Activated CD8-positive, alpha-beta T cell treated with anti-CD3 and anti-CD28 coated beads, Interleukin-2, amount 10 ng/mL, durations not matched to agents 7 days and 5 days (primary cell): ENCODE measurements at regions not wholly inside any gene's neighbourhood (a gene's known extent, or its start where the extent isn't known, plus 50 kb on each side); places are given as distances from the start of the nearest gene placed in this dataset.
A peak's percentile ranks its signal among the peaks of the same experiment; 100 is the strongest.
"Not testable (repeated sequence)": the region's sequence is repeated elsewhere in the genome, so short reads cannot be mapped to it uniquely, and the experiment has no call there.

Experiments used
- ATAC-seq: fragments of 150-1000 bp; cut with Tn5 transposase; one replicate; pipeline ENCODE4 v1.10.0; 2021; ENCODE audit warnings: moderate library complexity
- CTCF ChIA-PET: fragments of 350-600 bp; sonication (Branson Sonifier 250); formaldehyde crosslinking; loops from one replicate; lab custom pipeline; 2021; ENCODE audit warnings: antibody characterized with exemption; lab: Charles Lee
- POLR2A ChIA-PET: fragments of 350-600 bp; sonication (Branson Sonifier 250); formaldehyde crosslinking; loops from one replicate; lab custom pipeline; 2021; ENCODE audit warnings: antibody characterized with exemption; lab: Charles Lee
- DNase-seq: peaks from one replicate; pipeline ENCODE4 v3.0.0-alpha.2; 2020
- H3K27ac Mint-ChIP-seq: one replicate; pipeline ENCODE4 v1.8.0; 2021; ENCODE audit warnings: mild to moderate bottlenecking, mixed read lengths
- H3K27me3 Mint-ChIP-seq: one replicate; pipeline ENCODE4 v1.8.0; 2021; ENCODE audit warnings: low read depth, mixed read lengths
- H3K36me3 Mint-ChIP-seq: one replicate; pipeline ENCODE4 v1.8.0; 2021; ENCODE audit warnings: low read depth, mixed read lengths
- H3K4me1 Mint-ChIP-seq: one replicate; pipeline ENCODE4 v1.8.0; 2021; ENCODE audit warnings: low read depth, mixed read lengths
- H3K4me3 Mint-ChIP-seq: one replicate; pipeline ENCODE4 v1.8.0; 2021; ENCODE audit warnings: mild to moderate bottlenecking, mixed read lengths
- H3K9me3 Mint-ChIP-seq: one replicate; pipeline ENCODE4 v1.8.0; 2022; ENCODE audit warnings: mixed read lengths; ENCODE audit not compliant: insufficient read depth

GRCh38 chr5:147095740-147096139, 139.1 kb upstream of the STK32A start:
- Mint-ChIP-seq H3K27ac (no peak overlapping the region), H3K9me3 (no peaks in the 10 kb centered on the region), H3K36me3 (no peaks in the 10 kb centered on the region), H3K4me3 (no peak overlapping the region), H3K27me3 (peaks cover 5% of the 10 kb centered on the region), H3K4me1 (no peaks in the 10 kb centered on the region)
- DNase-seq (no peak), ATAC-seq (no peak)
- ChIA-PET POLR2A (no interaction called here), CTCF (no interaction called here)

GRCh38 chr5:147098233-147098790, 136.5 kb upstream of the STK32A start:
- Mint-ChIP-seq H3K27me3 (no peaks in the 10 kb centered on the region), H3K27ac (no peak overlapping the region), H3K4me3 (no peak overlapping the region), H3K36me3 (no peaks in the 10 kb centered on the region), H3K9me3 (no peaks in the 10 kb centered on the region), H3K4me1 (no peaks in the 10 kb centered on the region)
- ChIA-PET POLR2A (no interaction called here), CTCF (interaction anchor here (0.6 to 3.5 kb wide), 4 partner anchors 82 to 217 kb away, joined by 3 to 35 read pairs (median 4); no protein-coding TSS in a partner anchor)
- ATAC-seq (no peak), DNase-seq (peak; percentile 23)

- DNase-seq (no peak), ATAC-seq (no peak)
- no peak overlapping the region for H3K4me3 Mint-ChIP-seq
- no peaks in the 10 kb centered on the region for H3K4me1 Mint-ChIP-seq
- no peak overlapping the region for H3K27ac Mint-ChIP-seq
- POLR2A ChIA-PET: no interaction called here
- H3K9me3 Mint-ChIP-seq: no peaks in the 10 kb centered on the region
- CTCF ChIA-PET: interaction anchor here (1.0 kb wide), 1 partner anchor 87 kb away, joined by 3 read pairs; no protein-coding TSS in a partner anchor
- no peaks in the 10 kb centered on the region for H3K36me3 Mint-ChIP-seq
- H3K27me3 Mint-ChIP-seq: no peaks in the 10 kb centered on the region
These were observed 133.0 kb upstream of the STK32A start for GRCh38 chr5:147101659-147102369.

DNA sequence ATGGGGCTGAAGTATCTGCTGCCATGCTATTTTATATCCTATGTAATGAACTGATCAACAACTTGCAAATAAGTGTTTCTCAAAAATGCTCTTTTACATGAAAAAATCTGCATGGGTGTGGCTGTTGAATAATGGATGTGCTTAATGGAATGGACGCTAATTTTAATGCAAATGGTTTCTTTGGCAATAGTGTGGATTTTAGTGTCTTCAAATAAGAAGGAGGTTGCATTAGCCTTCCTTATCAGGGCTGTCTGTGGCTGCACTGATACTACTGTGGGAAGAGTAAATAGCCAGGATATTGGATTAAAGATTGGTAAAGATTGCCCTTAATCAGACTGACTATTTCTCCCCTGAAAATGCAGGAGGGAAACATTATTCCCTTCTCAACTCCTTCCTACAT, 121.9 kb upstream of the STK32A start:
- POLR2A ChIA-PET: no interaction called here
- Mint-ChIP-seq H3K4me1 (no peaks in the 10 kb centered on the region), H3K4me3 (no peak overlapping the region), H3K27me3 (no peaks in the 10 kb centered on the region), H3K36me3 (no peaks in the 10 kb centered on the region), H3K9me3 (no peaks in the 10 kb centered on the region), H3K27ac (no peak overlapping the region)
- no peak for DNase-seq
- no peak for ATAC-seq
- CTCF ChIA-PET: no interaction called here

- Mint-ChIP-seq H3K27ac (no peak overlapping the region), H3K9me3 (no peaks in the 10 kb centered on the region), H3K4me1 (no peaks in the 10 kb centered on the region), H3K36me3 (no peaks in the 10 kb centered on the region), H3K27me3 (no peaks in the 10 kb centered on the region), H3K4me3 (no peak overlapping the region)
- POLR2A ChIA-PET: no interaction called here
- no peak for ATAC-seq
- no peak for DNase-seq
- CTCF ChIA-PET: no interaction called here
These were observed 120.9 kb upstream of the STK32A start for GRCh38 chr5:147113967-147114366.

- H3K36me3 Mint-ChIP-seq, H3K27me3 Mint-ChIP-seq, H3K4me3 Mint-ChIP-seq, ATAC-seq, H3K27ac Mint-ChIP-seq, CTCF ChIA-PET, H3K4me1 Mint-ChIP-seq, POLR2A ChIA-PET, H3K9me3 Mint-ChIP-seq, DNase-seq: not testable (repeated sequence)
These were observed 95.1 kb upstream of the STK32A start for GRCh38 chr5:147139759-147140158.

GRCh38 chr5:147140558-147140957, 94.3 kb upstream of the STK32A start:
- no peak for ATAC-seq
- Mint-ChIP-seq H3K36me3 (no peaks in the 10 kb centered on the region), H3K9me3 (peaks cover 9% of the 10 kb centered on the region), H3K4me3 (no peak overlapping the region), H3K27me3 (no peaks in the 10 kb centered on the region), H3K27ac (no peak overlapping the region), H3K4me1 (no peaks in the 10 kb centered on the region)
- DNase-seq: no peak
- POLR2A ChIA-PET: no interaction called here
- CTCF ChIA-PET: no interaction called here

DNA sequence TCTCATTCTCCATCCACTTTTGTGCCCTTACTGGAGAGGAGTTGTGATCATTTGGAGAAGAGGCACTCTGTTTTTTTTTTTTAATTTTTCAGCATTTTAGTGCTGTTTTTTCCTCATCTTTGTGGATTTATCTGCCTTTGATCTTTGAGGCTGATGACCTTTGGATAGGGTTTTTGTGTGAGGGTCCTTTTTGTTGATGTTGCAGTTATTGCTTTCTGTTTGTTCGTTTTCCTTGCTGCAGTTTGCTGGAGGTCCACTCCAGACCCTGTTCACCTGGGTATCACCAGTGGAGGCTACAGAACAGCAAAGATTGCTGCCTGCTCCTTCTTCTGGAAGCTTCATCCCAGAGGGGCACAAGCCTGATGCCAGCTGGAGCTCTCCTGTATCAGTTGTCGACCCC, 93.2 kb upstream of the STK32A start:
- POLR2A ChIA-PET, H3K27ac Mint-ChIP-seq, H3K27me3 Mint-ChIP-seq, H3K4me3 Mint-ChIP-seq, DNase-seq, H3K9me3 Mint-ChIP-seq, CTCF ChIA-PET, ATAC-seq, H3K36me3 Mint-ChIP-seq, H3K4me1 Mint-ChIP-seq: not testable (repeated sequence)

DNA sequence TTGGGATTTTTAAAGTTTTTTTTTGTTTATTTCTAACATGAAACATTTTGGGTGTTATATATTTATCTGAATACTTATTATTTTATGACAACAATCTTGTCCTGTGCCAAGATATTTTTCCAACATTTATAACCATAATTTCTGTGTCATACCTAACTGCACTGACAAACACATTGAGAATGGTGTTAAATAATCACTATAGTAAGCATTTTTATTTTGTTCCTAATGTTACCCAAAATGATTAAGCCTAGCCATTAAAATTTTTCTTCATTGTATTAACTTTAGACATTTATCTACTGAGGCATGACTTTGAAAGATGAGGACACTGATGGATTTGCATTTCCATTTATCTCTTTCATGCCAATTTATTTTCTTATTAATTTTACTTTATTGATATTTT, 91.6 kb upstream of the STK32A start:
- Mint-ChIP-seq H3K36me3 (no peaks in the 10 kb centered on the region), H3K4me1 (no peaks in the 10 kb centered on the region), H3K9me3 (no peaks in the 10 kb centered on the region), H3K27me3 (no peaks in the 10 kb centered on the region), H3K27ac (no peak overlapping the region), H3K4me3 (no peak overlapping the region)
- ChIA-PET POLR2A (no interaction called here), CTCF (no interaction called here)
- DNase-seq (no peak), ATAC-seq (no peak)

- no peak overlapping the region for H3K4me3 Mint-ChIP-seq
- no peak for DNase-seq
- no peak overlapping the region for H3K27ac Mint-ChIP-seq
- ATAC-seq: no peak
- H3K9me3 Mint-ChIP-seq: no peaks in the 10 kb centered on the region
- H3K4me1 Mint-ChIP-seq: no peaks in the 10 kb centered on the region
- H3K27me3 Mint-ChIP-seq: no peaks in the 10 kb centered on the region
- CTCF ChIA-PET: no interaction called here
- H3K36me3 Mint-ChIP-seq: no peaks in the 10 kb centered on the region
- POLR2A ChIA-PET: no interaction called here
These were observed 89.5 kb upstream of the STK32A start for GRCh38 chr5:147145328-147145727.

DNA sequence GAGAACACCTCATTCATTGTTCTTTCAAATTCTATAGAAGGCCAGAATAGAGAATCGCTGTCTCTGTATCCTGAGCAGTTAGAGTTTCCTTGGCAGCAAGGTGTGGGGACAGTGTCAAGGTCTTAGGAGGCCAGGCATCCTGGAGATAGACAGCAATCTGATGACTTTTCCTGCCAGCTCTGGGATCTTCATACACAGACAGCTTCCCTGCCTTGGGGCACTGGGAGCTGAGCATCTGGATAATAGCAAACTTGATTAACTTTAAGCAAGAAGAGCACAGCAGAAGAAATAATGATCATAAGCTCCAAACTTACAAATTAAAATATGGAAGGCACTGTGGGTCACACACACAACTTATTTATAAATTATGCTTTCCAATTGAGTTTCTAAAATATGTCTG, 86.1 kb upstream of the STK32A start:
- ChIA-PET CTCF (interaction anchor here (1.1 kb wide), 1 partner anchor 40 kb away, joined by 4 read pairs; no protein-coding TSS in a partner anchor), POLR2A (no interaction called here)
- Mint-ChIP-seq H3K36me3 (no peaks in the 10 kb centered on the region), H3K4me3 (no peak overlapping the region), H3K27ac (no peak overlapping the region), H3K9me3 (no peaks in the 10 kb centered on the region), H3K27me3 (no peaks in the 10 kb centered on the region), H3K4me1 (no peaks in the 10 kb centered on the region)
- DNase-seq: no peak
- ATAC-seq: no peak

DNA sequence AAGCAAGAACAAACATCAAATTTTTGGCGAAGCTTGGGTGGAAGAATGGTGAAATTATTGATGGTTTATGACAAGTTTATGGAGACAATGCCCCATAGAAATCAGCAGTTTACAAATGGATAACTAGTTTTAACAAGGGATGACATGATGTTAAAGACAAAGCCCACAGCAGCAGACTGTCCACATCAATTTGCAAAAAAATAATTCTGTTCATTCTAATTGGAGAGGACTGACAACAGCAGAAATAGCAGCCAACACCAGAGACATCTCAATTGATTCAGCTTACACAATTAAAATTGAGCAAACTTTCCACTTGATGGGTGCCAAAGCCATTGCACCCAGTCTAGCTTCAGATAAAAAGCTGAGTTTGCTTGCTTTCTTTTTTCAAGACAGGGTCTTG, 82.7 kb upstream of the STK32A start:
- POLR2A ChIA-PET: no interaction called here
- H3K4me3 Mint-ChIP-seq: no peak overlapping the region
- CTCF ChIA-PET: no interaction called here
- no peaks in the 10 kb centered on the region for H3K36me3 Mint-ChIP-seq
- ATAC-seq (no peak), DNase-seq (no peak)
- no peak overlapping the region for H3K27ac Mint-ChIP-seq
- H3K9me3 Mint-ChIP-seq: no peaks in the 10 kb centered on the region
- H3K27me3 Mint-ChIP-seq: no peaks in the 10 kb centered on the region
- no peaks in the 10 kb centered on the region for H3K4me1 Mint-ChIP-seq
